ENCODE measurements at regions not wholly inside any gene's neighbourhood (a gene's known extent, or its start where the extent isn't known, plus 50 kb on each side); places are given as distances from the start of the nearest gene placed in this dataset.

- TF ChIP-seq CTCF (IDR thresholded peaks at IDR 0.05) (no peak), POLR2A (IDR thresholded peaks at IDR 0.05) (no peak), POLR2AphosphoS5 (IDR thresholded peaks at IDR 0.05; ENCODE audit: insufficient read depth in 1 of 2, low read depth in 1 of 2) (no peak)
These were observed 536.9 kb upstream of the CDH11 start for GRCh38 chr16:65658787-65659220.
